ENCODE measurements at regions not wholly inside any gene's neighbourhood (a gene's known extent, or its start where the extent isn't known, plus 50 kb on each side); places are given as distances from the start of the nearest gene placed in this dataset.
"Not testable (repeated sequence)": the region's sequence is repeated elsewhere in the genome, so short reads cannot be mapped to it uniquely, and the experiment has no call there.

DNA sequence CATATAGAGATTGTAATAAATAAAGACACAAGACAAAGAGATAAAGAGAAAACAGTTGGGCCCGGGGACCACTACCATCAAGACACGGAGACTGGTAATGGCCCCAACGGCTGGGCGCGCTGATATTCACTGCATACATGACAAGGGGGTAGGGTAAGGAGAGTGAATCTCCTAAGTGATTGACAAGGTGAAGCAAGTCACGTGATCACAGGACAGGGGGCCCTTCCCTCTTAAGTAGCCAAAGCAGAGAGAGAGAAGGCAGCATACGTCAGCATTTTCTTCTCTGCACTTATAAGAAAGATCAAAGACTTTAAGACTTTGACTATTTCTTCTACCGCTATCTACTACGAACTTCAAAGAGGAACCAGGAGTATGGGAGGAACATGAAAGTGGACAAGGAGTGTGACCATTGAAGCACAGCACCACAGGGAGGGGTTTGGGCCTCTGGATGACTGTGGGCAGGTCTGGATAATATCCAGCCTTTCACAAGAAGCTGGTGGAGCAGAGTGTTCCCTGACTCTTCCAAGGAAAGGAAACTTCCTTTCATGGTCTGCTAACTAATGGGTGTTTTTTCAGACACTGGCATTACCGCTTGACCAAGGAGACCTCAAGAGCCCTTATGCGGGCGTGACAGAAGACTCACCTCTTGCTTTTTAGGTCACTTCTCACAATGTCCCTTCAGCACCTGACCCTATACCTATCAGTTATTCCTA lies 75.6 kb downstream of the MRPL39 start:
- FAIRE-seq; DNase-seq (ENCODE audit: insufficient read length, low spot score): not testable (repeated sequence)

DNA sequence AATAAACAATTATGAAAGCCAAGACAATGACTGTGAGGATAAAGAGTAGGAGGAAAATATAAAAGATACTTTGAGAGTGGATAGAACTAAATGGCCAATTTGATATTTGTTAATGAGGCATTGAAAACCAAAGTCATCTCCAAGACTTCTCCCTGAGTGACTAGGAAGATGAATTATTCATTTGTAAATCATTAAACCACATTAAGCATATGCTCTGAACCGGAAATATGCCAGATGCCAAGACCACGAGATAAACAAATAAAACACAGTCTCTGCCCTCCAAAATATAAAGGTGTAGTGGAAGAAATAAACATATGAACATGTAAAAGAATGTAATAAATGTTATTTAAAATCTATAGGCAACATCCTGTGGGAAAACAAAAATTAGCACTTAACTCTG lies 78.8 kb downstream of the MRPL39 start:
- no peak for DNase-seq (ENCODE audit: insufficient read length, low spot score)
- FAIRE-seq = no peak

DNA sequence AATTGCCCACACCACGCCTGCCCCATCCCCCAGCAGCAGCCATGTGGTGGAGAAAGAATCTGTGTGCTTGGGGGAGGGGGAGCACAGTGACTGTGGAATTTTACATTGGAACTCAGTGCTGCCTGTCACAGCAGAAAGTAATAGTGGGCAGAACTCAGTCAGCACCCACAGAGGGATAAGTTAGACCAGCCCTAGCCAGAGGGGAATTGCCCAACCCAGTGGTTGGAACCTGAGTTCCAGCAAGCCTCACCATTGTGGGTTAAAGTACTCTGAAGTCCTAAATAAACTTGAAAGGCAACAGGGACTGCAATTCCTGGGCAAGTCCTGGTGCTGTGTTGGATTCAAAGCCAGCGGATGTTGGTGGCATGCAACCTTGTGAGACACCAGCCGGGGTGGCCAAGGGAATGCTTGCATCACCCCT lies 88.8 kb downstream of the MRPL39 start:
- no peak for DNase-seq (ENCODE audit: insufficient read length, low spot score)
- FAIRE-seq = no peak

DNA sequence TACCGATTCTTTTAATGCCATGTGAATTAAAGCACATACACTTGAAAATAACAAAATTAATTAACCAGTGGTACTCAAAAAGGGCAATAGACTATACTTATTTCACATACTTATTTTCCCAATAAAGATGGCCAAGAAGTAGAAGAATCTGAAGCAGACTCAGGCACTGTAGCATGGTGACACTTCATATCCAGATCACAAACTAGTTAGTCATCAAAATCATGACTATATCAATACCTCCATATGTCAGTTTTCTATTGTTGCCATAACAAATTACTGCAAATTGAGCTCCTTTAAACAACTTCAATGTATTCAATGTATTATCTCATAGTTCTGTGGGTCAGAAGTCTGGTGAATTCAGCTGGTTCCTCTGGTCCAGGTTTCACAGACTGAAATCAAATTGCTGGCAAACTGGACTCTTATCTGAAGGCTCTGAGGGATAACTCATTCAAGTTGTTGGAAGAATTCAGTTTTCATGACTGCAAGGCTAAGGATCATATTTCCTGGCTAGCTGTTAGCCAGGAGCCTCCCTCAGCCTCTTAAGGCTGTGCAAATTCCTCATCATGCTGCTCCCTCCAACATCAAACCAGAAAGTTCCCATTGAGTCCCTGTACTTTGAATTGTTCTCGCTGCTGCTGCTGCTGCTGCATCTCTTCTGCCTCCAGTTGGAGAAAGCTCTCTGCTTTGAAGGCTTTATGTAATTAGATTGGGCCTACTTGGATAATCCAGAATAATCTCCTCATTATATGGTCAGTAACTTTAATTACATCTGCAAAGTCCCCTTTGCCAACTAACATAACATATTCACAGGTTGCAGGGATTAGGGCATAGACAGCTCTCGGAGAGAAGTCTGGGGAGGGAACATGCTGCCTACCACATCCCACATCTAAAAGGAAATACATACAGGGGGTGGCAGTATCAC lies 91.5 kb downstream of the MRPL39 start:
- FAIRE-seq = no peak
- DNase-seq (ENCODE audit: insufficient read length, low spot score) = no peak

DNA sequence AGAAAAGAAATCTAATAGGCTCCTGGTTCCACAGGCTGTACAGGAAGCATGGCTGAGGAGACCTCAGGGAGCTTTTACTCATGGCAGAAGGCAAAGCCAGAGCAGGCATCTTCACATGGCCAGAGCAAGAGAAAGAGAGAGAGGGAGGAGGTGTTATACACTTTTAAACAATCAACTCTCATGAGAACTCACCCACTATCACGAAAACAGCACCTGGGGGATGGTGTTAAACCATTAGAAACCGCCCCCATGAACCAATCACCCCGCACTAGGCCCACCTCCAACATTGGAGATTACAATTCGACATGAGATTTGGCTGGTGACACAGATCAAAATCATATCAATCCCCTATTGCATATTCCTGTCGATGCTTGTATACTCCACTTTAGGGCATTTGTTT lies 93.5 kb downstream of the MRPL39 start:
- DNase-seq (ENCODE audit: insufficient read length, low spot score) = no peak
- FAIRE-seq = no peak

DNA sequence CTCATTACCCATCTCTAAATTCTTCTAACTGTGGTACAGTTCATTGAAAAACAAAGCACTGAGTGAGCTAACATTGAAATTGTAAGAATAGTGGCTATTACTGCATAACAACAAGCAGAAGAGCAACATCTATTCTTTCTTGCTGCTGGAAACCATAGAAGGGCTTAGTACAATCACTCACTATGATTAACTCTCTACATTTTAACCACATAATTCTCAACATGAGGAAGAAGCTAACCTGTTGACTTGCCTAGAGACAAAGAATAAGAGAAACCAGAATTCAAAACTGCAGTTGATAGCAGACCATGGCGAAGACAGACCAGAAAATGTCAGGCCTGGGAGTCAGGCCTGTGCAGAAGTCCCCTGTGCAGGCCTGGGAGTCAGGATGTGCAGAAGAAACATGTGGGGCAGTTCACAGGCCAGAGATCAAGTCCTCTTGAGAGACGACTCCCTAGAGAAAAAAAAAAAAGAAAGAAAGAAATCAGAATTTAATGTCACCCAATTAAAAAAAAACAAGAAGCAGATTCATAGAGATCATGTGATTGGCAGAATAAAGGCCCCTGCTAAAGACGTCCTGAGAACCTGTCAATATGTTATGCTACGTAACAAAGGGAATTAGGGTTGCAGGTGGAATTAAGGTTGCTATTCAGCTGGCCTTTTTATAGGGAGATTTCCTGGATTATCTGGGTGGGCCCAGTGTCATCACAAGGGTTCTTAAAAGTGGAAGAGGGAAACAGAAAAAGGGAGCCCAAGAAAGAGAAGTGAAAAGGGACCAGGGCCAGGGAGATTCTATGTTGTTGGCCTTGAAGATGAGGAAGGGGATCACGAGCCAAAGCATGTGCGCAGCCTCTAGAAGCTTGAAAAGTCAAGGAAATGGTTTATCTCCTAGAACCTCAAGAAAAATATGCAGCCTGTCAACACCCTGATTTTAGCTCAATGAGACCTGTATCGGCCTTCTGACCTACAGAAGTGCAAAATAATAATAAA lies 94.9 kb downstream of the MRPL39 start:
- no peak for DNase-seq (ENCODE audit: insufficient read length, low spot score)
- no peak for FAIRE-seq

DNA sequence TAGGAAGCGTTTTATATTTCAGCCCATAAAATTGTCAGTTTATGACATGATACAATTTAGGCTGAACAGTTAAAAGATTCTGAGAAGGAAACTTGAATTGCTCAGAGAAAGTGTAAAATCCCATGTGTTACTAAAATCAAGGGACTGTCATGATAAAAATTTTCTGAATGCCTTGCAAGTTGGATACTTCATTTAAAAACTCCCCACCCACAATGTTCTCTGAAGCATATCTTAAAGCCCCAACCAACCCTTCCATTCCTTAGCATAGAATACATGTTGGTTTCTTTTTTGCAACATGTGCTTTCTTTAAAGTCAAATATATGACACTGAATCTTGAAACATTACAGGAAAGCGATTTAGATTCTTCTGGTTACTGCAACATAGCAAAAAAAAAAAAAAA lies 97.4 kb downstream of the MRPL39 start:
- FAIRE-seq (no peak), DNase-seq (ENCODE audit: insufficient read length, low spot score) (no peak)

DNA sequence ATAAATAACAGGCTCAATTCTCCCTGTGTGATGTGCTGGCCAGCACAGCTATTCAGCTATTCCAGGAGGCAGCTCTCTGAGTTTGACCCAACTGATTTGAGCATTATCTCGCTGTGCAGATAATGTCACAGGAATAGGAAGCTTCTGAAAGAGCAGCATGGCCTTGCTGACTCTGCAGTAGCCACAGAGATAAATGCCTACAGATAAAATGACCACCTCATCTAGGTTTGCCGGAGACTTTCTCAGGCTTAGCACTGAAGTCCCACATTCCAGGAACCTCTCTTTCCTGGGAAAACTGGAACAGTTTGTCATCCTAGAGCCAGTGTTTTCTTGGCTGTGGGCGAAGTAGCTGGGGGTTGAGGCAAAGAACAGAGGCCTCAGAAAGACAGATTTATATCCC lies 98.9 kb downstream of the MRPL39 start:
- FAIRE-seq (no peak), DNase-seq (ENCODE audit: insufficient read length, low spot score) (no peak)

DNA sequence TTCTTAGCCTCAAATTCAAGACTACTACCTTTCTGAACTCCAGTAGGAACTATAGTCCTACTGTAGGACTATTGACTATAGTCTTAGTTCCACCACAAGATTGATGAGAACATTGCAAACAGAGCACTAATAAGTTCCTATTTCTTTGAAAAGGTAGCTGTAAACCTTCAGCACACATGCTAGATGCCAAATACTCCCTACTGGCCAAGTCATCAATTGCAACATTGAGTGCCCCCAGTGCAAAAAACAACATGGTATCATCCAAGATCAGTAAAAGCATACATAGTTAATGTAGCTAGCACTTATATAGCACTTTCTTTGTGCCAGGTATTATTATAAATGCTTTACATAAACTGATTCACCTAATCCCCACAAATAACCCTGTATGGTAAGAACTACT lies 99.8 kb downstream of the MRPL39 start:
- FAIRE-seq = no peak
- DNase-seq (ENCODE audit: insufficient read length, low spot score) = no peak

DNA sequence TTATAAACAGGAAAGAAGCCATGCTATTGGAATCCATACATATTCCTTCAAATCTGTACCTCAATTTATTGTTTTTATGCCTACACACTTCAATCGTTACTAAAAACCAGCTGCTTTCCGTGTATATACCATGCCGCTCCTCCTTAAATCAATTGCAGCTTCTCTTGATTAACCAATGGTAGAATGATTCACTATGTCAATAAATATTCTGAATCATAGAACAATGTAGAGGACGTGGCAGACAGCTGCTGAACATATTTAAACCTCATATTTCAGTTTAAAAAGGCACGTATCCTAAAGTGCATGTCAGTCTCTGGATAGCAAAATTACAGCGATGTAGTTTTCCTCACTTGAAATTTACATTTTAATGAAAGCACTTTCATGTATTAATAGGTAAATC lies 100.4 kb downstream of the MRPL39 start:
- DNase-seq (ENCODE audit: insufficient read length, low spot score) = peak; percentile 6
- no peak for FAIRE-seq

DNA sequence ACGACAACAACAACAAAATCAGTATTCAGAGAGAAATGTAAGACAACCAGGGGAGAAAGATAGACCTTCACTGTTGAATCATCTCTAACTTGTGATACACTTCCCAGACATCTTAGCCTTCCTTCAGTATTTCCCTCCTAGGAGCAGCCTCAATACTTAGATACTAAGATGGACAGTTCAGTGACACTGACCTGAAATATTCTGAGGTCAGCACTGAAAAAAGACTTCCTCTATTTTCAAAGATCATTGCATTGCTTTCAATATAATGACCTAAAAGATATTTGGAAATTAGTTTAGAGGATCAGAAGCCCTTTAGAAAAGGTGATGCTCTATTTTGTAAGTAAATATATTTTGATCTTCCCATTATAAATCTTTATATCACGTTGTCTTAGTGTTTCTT lies 101.0 kb downstream of the MRPL39 start:
- no peak for FAIRE-seq
- no peak for DNase-seq (ENCODE audit: insufficient read length, low spot score)

DNA sequence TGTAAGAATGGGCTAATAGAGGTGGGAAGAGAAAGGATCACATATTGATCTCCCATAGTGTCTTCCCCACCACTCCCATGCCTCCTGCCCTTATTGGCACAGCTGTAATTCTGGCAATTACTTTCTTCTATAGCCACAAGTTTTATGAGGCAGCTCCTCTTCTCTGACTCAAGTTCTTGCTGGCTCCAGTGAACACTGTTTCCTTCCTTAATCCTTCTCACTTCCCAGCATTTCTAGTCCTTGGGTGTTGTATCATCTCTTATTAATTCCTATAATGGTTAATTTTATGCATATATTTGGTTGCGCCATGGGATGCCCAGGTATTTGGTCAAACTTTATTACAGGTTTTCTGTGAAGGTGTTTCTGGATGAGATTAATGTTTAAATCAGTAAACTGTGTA lies 103.3 kb downstream of the MRPL39 start:
- no peak for DNase-seq (ENCODE audit: insufficient read length, low spot score)
- FAIRE-seq = no peak

DNA sequence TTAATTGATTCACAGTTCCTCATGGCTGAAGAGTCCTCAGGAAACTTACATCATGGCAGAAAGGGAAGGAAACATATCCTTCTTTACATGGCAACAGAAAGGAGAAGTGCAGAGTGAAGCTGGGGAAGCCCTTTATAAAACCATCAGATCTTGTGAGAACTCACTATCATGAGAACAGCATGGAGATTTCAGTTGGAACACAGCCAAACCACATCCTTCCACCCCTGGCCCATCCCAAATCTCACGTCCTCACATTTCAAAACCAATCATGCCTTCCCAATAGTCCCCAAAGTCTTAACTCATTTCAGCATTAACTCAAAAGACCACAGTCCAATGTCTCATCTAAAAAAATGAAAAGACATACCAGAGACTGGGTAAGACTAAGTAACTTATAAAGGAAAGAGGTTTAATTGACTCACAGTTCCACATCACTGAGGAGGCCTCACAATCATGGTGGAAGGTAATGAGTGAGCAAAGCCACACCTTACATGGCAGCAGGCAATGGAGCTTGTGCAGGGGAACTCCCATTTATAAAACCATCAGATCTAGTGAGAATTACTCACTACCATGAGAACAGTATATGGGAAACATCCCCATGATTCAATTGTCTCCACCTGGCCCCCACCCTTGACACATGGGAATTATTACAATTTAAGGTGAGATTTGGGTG lies 105.2 kb downstream of the MRPL39 start:
- FAIRE-seq = no peak
- DNase-seq (ENCODE audit: insufficient read length, low spot score) = no peak

DNA sequence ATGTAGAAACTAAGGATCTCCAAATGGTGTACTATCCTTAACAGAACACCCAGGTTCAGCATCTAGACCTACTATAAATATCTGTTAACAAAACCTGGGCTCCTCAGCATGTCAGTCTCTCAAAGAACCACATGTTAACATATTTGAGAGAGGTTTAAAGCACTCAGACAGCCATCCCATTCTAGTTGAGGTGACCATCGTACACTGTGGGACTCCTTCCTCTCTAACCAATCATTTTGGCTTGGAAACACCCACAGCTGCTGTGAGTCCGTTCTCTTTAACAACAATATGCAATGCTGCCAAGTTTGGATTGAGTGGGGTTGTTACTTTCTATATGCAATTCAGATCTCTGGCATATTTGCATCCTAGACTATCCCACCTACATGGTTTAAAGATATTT lies 105.8 kb downstream of the MRPL39 start:
- FAIRE-seq (no peak), DNase-seq (ENCODE audit: insufficient read length, low spot score) (no peak)

DNA sequence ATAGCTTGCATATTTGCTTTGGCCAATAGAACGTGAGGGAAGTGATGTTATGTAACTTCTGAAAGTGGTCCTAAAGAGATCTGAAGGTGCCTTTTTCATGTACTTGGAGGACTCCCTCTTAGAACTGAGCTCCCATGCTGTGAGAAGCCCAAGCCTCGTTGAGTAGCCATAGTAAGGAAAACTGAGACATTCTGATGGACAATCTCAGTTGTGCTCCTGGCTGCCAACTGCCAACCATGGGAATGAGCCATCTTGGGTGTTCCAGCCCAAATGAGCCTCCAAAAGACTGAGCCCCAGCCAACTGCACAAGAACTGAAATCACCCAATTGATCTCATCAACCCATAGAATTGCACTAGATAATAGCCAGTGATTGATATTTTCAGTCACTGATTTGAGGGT lies 106.7 kb downstream of the MRPL39 start:
- no peak for FAIRE-seq
- no peak for DNase-seq (ENCODE audit: insufficient read length, low spot score)

DNA sequence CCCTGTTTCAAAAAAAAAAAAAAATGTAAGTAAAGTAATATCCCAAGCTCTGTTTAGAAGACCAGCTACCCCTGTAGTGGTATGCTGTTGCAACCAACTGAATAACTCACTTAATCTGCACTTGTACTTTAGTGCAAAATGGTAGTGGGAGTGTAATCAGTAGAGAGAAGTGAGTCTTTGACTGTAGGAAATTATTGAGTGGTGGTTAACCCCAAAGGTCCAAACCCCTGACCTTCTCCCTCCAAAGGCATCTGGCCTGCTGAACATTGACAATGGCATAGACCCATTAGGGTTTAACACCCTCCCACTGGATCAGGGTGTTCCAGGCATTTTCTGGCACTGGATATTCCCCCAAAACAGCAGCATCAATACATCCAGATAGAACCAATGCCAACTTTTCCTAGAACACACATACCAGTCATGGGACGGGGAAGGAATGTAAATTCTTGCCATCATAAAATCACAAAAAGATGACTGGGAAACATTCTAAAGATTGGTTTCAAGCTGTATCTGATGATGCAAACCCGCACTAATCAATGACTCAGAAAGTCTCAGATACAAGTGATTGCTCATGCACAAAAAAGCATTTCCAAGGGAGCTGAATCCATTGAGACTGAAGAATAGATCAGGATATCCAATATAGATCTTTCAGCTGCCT lies 110.3 kb downstream of the MRPL39 start:
- DNase-seq (ENCODE audit: insufficient read length, low spot score) (no peak), FAIRE-seq (no peak)

DNA sequence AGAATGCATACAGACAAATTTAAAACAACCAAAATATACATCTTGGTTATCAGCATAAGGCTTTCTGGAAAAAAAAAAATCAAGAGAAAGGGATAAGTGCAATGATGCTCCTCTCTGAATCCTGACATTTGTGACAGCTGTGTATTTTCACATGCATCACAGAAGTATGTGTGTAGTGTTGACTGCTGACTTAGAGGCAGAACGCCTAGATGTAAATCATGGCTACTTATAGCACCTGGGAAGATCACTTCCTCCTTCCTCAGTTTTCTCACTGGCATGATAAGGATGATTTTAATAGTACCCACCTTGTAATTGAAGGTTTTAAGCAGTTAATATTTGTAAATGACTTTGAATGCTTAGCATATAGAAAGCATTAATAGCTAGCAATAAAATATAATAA lies 112.5 kb downstream of the MRPL39 start:
- DNase-seq (ENCODE audit: insufficient read length, low spot score) = no peak
- no peak for FAIRE-seq

DNA sequence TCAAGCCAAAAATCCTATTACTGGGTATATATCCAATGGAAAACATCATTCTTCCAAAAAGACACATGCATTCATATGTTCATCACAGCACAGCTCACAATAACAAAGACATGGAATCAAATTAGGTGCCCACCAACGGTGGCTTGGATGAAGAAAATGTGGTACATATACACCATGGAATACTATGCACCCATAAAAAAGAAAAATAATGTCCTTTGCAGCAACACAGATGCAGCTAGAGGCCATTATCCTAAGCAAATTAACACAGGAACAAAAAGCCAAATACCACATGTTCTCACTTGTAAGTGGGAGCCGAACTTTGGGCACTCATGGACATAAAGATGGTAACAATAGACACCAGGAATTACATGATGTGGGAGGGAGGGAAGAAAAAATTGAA lies 113.6 kb downstream of the MRPL39 start:
- DNase-seq (ENCODE audit: insufficient read length, low spot score) = no peak
- FAIRE-seq = no peak

DNA sequence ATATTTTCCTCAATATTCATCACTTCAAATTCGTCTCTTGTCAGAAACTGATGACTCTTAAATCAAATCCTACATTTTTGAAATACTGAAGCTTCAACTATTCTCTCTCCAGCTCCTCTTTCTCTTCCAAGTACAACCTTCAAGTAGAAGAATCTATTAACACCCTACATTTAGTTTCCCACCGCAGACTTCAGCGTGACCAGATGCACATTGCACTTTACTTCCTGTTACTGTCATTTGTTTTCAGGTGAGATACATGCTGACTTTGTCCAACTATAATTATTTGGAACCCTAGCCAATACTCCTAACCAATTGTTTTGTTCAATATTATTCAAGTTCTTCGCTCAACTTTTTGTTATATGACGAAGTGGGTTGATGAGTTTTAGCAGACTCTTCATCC lies 116.0 kb downstream of the MRPL39 start:
- DNase-seq (ENCODE audit: insufficient read length, low spot score) = no peak
- no peak for FAIRE-seq

DNA sequence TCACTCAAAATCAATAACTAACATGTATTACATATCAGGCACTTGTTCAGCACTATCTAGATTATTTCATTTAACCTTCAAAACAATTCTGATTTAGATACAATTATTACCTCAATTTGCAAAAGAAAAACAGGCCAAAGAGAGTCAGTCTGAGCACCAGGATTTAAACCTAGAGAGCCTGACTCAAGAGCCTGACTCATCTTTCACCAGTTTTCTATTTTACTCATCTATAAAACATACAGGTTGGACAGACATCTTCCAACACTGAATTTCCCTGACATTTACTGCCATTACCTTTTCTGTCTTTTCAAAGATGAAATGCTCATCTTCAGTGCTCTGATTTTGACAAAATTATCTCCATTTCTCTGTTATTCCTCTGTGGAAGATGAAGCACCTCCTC lies 116.5 kb downstream of the MRPL39 start:
- DNase-seq (ENCODE audit: insufficient read length, low spot score) (no peak), FAIRE-seq (no peak)

Measured in HTR-8/SVneo (cell line).